ENCODE measurements at regions not wholly inside any gene's neighbourhood (a gene's known extent, or its start where the extent isn't known, plus 50 kb on each side); places are given as distances from the start of the nearest gene placed in this dataset.

GRCh38 chr16:86827521-86827920 is 249.2 kb downstream of the FOXL1 start:
- TF ChIP-seq CTCF (IDR thresholded peaks at IDR 0.05), result no peak
- H3K4me1 ChIP-seq, result peaks cover 0 to 7% (median 0%) of the 10 kb centered on the region in 4 donors
- peak in 1 of 2 donors; percentile 13 for DNase-seq
- H3K27me3 ChIP-seq, result no peaks in the 10 kb centered on the region
- no peak overlapping the region for H3K27ac ChIP-seq
- no peaks in the 10 kb centered on the region for H3K9me3 ChIP-seq
- H3K4me3 ChIP-seq, result no peak overlapping the region
- no peaks in the 10 kb centered on the region for H3K36me3 ChIP-seq
- intact Hi-C loops (cut with DNase I; ENCODE audit: low total_unique reads), result no loop called here

GRCh38 chr16:86828202-86828601 is 249.9 kb downstream of the FOXL1 start:
- no peak for DNase-seq
- TF ChIP-seq CTCF (IDR thresholded peaks at IDR 0.05), result no peak
- Histone ChIP-seq H3K4me1 (peaks cover 0 to 7% (median 1%) of the 10 kb centered on the region in 4 donors), H3K4me3 (no peak overlapping the region), H3K27me3 (no peaks in the 10 kb centered on the region), H3K9me3 (no peaks in the 10 kb centered on the region), H3K27ac (no peak overlapping the region), H3K36me3 (no peaks in the 10 kb centered on the region)
- intact Hi-C loops (cut with DNase I; ENCODE audit: low total_unique reads), result no loop called here

GRCh38 chr16:86828653-86829052 is 250.3 kb downstream of the FOXL1 start:
- H3K4me1 ChIP-seq, result peaks cover 0 to 8% (median 1%) of the 10 kb centered on the region in 4 donors
- intact Hi-C loops (cut with DNase I; ENCODE audit: low total_unique reads), result no loop called here
- no peak for TF ChIP-seq CTCF (IDR thresholded peaks at IDR 0.05)
- no peaks in the 10 kb centered on the region for H3K27me3 ChIP-seq
- no peaks in the 10 kb centered on the region for H3K9me3 ChIP-seq
- DNase-seq, result no peak
- no peaks in the 10 kb centered on the region for H3K36me3 ChIP-seq
- H3K4me3 ChIP-seq, result no peak overlapping the region
- no peak overlapping the region for H3K27ac ChIP-seq

- Histone ChIP-seq H3K9me3 (no peaks in the 10 kb centered on the region), H3K4me3 (no peak overlapping the region), H3K27ac (no peak overlapping the region), H3K36me3 (no peaks in the 10 kb centered on the region), H3K27me3 (no peaks in the 10 kb centered on the region), H3K4me1 (peaks cover 0 to 10% (median 1%) of the 10 kb centered on the region in 4 donors)
- TF ChIP-seq CTCF (IDR thresholded peaks at IDR 0.05), result no peak
- intact Hi-C loops (cut with DNase I; ENCODE audit: low total_unique reads), result no loop called here
- peak in 1 of 2 donors; percentile 40 for DNase-seq
Observed at GRCh38 chr16:86831366-86831765, 253.0 kb downstream of the FOXL1 start.

- Histone ChIP-seq H3K27ac (no peak overlapping the region), H3K4me3 (peak overlapping the region; percentile 0 to 23), H3K4me1 (peaks cover 0 to 13% (median 1%) of the 10 kb centered on the region in 4 donors), H3K36me3 (no peaks in the 10 kb centered on the region), H3K27me3 (no peaks in the 10 kb centered on the region), H3K9me3 (no peaks in the 10 kb centered on the region)
- DNase-seq, result no peak
- no peak for TF ChIP-seq CTCF (IDR thresholded peaks at IDR 0.05)
- intact Hi-C loops (cut with DNase I; ENCODE audit: low total_unique reads), result no loop called here
Observed at GRCh38 chr16:86833136-86833535, 254.8 kb downstream of the FOXL1 start.

GRCh38 chr16:86834451-86835035 is 256.2 kb downstream of the FOXL1 start:
- no peak overlapping the region for H3K27ac ChIP-seq
- no peaks in the 10 kb centered on the region for H3K27me3 ChIP-seq
- no peak for DNase-seq
- no peaks in the 10 kb centered on the region for H3K9me3 ChIP-seq
- H3K36me3 ChIP-seq, result no peaks in the 10 kb centered on the region
- intact Hi-C loops (cut with DNase I; ENCODE audit: low total_unique reads), result no loop called here
- peaks cover 0 to 13% (median 1%) of the 10 kb centered on the region in 4 donors for H3K4me1 ChIP-seq
- peak; percentile 18 to 32 for TF ChIP-seq CTCF (IDR thresholded peaks at IDR 0.05)
- H3K4me3 ChIP-seq, result no peak overlapping the region
